OCI-LY7 (cell line): ENCODE measurements at regions not wholly inside any gene's neighbourhood (a gene's known extent, or its start where the extent isn't known, plus 50 kb on each side); places are given as distances from the start of the nearest gene placed in this dataset.

Source experiments
- BruUV-seq: library from RNA; stranded (reverse); fragments of 400-500 nt; replicated peaks from 2 replicates; lab custom pipeline; 2021; lab: Mats Ljungman, UMichigan
- CTCF ChIA-PET: fragments of 300-600 bp; sonication (Branson Sonifier 250); formaldehyde crosslinking; loops from one replicate; lab custom pipeline; 2022; ENCODE audit warnings: antibody characterized with exemption; ENCODE audit not compliant: unreplicated experiment; lab: Charles Lee
- POLR2A ChIA-PET: fragments of 300-600 bp; sonication (Branson Sonifier 250); formaldehyde crosslinking; loops from one replicate; lab custom pipeline; 2022; ENCODE audit warnings: antibody characterized with exemption; lab: Charles Lee
- DNase-seq: peaks from one replicate; pipeline ENCODE4 v3.0.0-alpha.2; 2015; ENCODE audit warnings: low spot score
- H2AFZ ChIP-seq: fragments of 200-600 bp; sonication (generic), shearing (Covaris generic); 2 replicates; pipeline ENCODE4 v1.6.1; 2014; ENCODE audit warnings: mild to moderate bottlenecking, antibody characterized with exemption, low read length, moderate library complexity
- H3K27ac ChIP-seq: fragments of 200-600 bp; sonication (generic); 2 replicates; pipeline ENCODE4 v1.5.1; 2014; ENCODE audit warnings: mixed run types, low read depth, mild to moderate bottlenecking, moderate library complexity, low read length, inconsistent platforms; ENCODE audit not compliant: poor library complexity, severe bottlenecking
- H3K36me3 ChIP-seq: fragments of 200-600 bp; sonication (generic); 2 replicates; pipeline ENCODE4 v1.6.1; 2014; ENCODE audit warnings: mild to moderate bottlenecking, antibody characterized with exemption, low read length, moderate library complexity, mixed read lengths; ENCODE audit not compliant: insufficient read depth
- H3K4me1 ChIP-seq: fragments of 200-600 bp; sonication (generic); 2 replicates; pipeline ENCODE4 v1.5.1; 2014; ENCODE audit warnings: mild to moderate bottlenecking, low read length; ENCODE audit not compliant: insufficient read depth, poor library complexity, severe bottlenecking
- H3K4me2 ChIP-seq: fragments of 200-600 bp; sonication (generic); 2 replicates; pipeline ENCODE4 v1.6.1; 2014; ENCODE audit warnings: mild to moderate bottlenecking, low read length
- H3K4me3 ChIP-seq: fragments of 200-600 bp; sonication (generic); 2 replicates; pipeline ENCODE4 v1.5.1; 2014; ENCODE audit warnings: mild to moderate bottlenecking, low read depth, low read length; ENCODE audit not compliant: poor library complexity, severe bottlenecking
- H3K79me2 ChIP-seq: fragments of 200-600 bp; sonication (generic); 2 replicates; pipeline ENCODE4 v1.6.1; 2016; ENCODE audit warnings: low read depth, mild to moderate bottlenecking, low read length, moderate library complexity, mixed read lengths; ENCODE audit not compliant: insufficient read depth
- H3K9me2 ChIP-seq: fragments of 200-600 bp; sonication (generic); 2 replicates; pipeline ENCODE4 v1.6.1; 2016; ENCODE audit warnings: mild to moderate bottlenecking, low read length, mixed read lengths; ENCODE audit not compliant: insufficient read depth
- H3K9me3 ChIP-seq: fragments of 200-600 bp; sonication (generic); 2 replicates; pipeline ENCODE4 v1.6.1; 2014; ENCODE audit warnings: mild to moderate bottlenecking, mixed run types, low read length, mixed read lengths
- H4K20me1 ChIP-seq: fragments of 200-600 bp; sonication (generic); 2 replicates; pipeline ENCODE4 v1.6.1; 2014; ENCODE audit warnings: mild to moderate bottlenecking, antibody characterized with exemption, low read length, moderate library complexity, mixed read lengths; ENCODE audit not compliant: insufficient read depth
- CTCF ChIP-seq: fragments of 200-600 bp; sonication (generic); conservative IDR thresholded peaks from 2 replicates; pipeline ENCODE4 v1.5.1; 2014; ENCODE audit warnings: mild to moderate bottlenecking, antibody characterized with exemption, low read length, moderate library complexity, mixed read lengths
- EZH2phosphoT487 ChIP-seq: fragments of 200-600 bp; sonication (generic); IDR thresholded peaks from 2 replicates; pipeline ENCODE4 v1.6.1; 2018; ENCODE audit warnings: low read depth, borderline replicate concordance, mild to moderate bottlenecking, mixed run types, antibody characterized with exemption, low read length, moderate library complexity, mixed read lengths
- intact Hi-C: fragments of 100-400 bp; cut with micrococcal nuclease; formaldehyde crosslinking; loops from one replicate; pipeline ENCODE4 v1.10.0; 2022; ENCODE audit not compliant: unreplicated experiment

- ChIA-PET CTCF (no interaction called here), POLR2A (interaction anchor here (0.6 kb wide), 1 partner anchor 357 kb away, joined by 3 read pairs; no protein-coding TSS in a partner anchor)
- no peak for TF ChIP-seq EZH2phosphoT487
- TF ChIP-seq CTCF: no peak
- Histone ChIP-seq H3K4me1 (no peaks in the 10 kb centered on the region), H3K9me2 (no peaks in the 10 kb centered on the region), H3K79me2 (no peaks in the 10 kb centered on the region), H3K36me3 (no peaks in the 10 kb centered on the region), H2AFZ (no peak overlapping the region), H4K20me1 (no peaks in the 10 kb centered on the region), H3K9me3 (no peaks in the 10 kb centered on the region), H3K27ac (no peak overlapping the region), H3K4me2 (no peak overlapping the region), H3K4me3 (no peak overlapping the region)
- no peak for DNase-seq
- no TSS peak for BruUV-seq
- intact Hi-C loops: no loop called here
These were observed 123.0 kb downstream of the CXCL12 start for GRCh38 chr10:44261710-44262455.

- H3K9me3 ChIP-seq: no peaks in the 10 kb centered on the region
- H3K4me3 ChIP-seq: no peak overlapping the region
- H3K27ac ChIP-seq: no peak overlapping the region
- no peaks in the 10 kb centered on the region for H3K9me2 ChIP-seq
- no peak overlapping the region for H3K4me2 ChIP-seq
- no peaks in the 10 kb centered on the region for H3K4me1 ChIP-seq
- CTCF ChIA-PET: no interaction called here
- H3K36me3 ChIP-seq: no peaks in the 10 kb centered on the region
- intact Hi-C loops: no loop called here
- no peak for DNase-seq
- TF ChIP-seq EZH2phosphoT487 (no peak), CTCF (no peak)
- no peaks in the 10 kb centered on the region for H4K20me1 ChIP-seq
- no TSS peak for BruUV-seq
- POLR2A ChIA-PET: interaction anchor here (0.6 kb wide), 1 partner anchor 356 kb away, joined by 3 read pairs; no protein-coding TSS in a partner anchor
- H2AFZ ChIP-seq: no peak overlapping the region
- H3K79me2 ChIP-seq: no peaks in the 10 kb centered on the region
These were observed 123.6 kb downstream of the CXCL12 start for GRCh38 chr10:44261296-44261695.

GRCh38 chr10:44260286-44260928, 124.5 kb downstream of the CXCL12 start:
- no peaks in the 10 kb centered on the region for H3K4me1 ChIP-seq

More at GRCh38 chr10:44260286-44260928, 124.5 kb downstream of the CXCL12 start:
- Histone ChIP-seq H2AFZ (no peak overlapping the region), H3K4me3 (no peak overlapping the region), H3K9me2 (no peaks in the 10 kb centered on the region), H3K27ac (no peak overlapping the region), H3K36me3 (no peaks in the 10 kb centered on the region), H3K9me3 (no peaks in the 10 kb centered on the region), H4K20me1 (no peaks in the 10 kb centered on the region), H3K4me2 (no peak overlapping the region), H3K79me2 (no peaks in the 10 kb centered on the region)
- intact Hi-C loops: no loop called here
- TF ChIP-seq EZH2phosphoT487 (no peak), CTCF (no peak)
- DNase-seq: no peak
- BruUV-seq: no TSS peak
- ChIA-PET CTCF (no interaction called here), POLR2A (no interaction called here)
